MM.1S (cell line): ENCODE measurements at regions not wholly inside any gene's neighbourhood (a gene's known extent, or its start where the extent isn't known, plus 50 kb on each side); places are given as distances from the start of the nearest gene placed in this dataset.

Source experiments
- EZH2 ChIP-seq: fragments of 300-600 bp; sonication (generic); optimal IDR thresholded peaks from 2 replicates; pipeline ENCODE3; 2017; ENCODE audit warnings: low read depth, mild to moderate bottlenecking, antibody characterized with exemption, low read length, mixed read lengths
- EZH2phosphoT487 ChIP-seq: fragments of 300-600 bp; sonication (generic); IDR thresholded peaks from 2 replicates; pipeline ENCODE4 v1.6.1; 2018; ENCODE audit warnings: antibody characterized with exemption, low read length
- TF ChIP-seq, protein P1 (sequence below): fragments of 300-600 bp; sonication (generic); IDR thresholded peaks from 2 replicates; pipeline ENCODE4 v1.5.1; 2016; ENCODE audit warnings: antibody characterized with exemption, low read length, mixed read lengths

DNA sequence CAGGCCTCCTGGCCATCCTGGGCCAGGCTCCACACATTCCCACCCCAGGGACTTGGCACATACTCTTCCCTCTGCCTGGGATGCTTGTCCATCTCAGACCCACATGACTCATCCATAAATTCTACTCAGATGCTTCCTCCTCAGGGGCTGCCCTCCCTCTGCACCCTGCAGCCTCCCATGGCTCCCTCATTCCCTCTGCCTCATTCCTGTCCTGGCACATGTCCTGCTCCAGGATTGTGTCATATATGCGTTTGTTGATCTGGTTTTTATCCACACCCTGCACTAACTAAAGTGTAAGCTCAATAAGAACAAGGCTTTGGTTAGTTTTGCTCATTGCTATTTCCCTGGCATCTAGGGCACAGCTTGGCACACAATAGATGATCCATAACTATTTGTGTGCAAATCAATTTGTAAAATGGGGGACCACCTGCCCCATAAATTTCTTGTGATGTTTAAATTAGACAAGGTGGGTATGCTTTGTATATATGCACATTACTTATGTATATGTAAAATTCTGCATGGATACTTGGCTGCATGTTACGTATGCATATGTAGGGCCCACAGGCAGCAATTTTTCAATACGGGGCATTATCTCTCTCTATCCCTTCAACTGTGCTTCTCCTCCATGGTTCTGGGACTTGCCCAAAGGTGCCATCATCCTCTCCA, 191.4 kb downstream of the PTPRU start:
- TF ChIP-seq, protein P1, sequence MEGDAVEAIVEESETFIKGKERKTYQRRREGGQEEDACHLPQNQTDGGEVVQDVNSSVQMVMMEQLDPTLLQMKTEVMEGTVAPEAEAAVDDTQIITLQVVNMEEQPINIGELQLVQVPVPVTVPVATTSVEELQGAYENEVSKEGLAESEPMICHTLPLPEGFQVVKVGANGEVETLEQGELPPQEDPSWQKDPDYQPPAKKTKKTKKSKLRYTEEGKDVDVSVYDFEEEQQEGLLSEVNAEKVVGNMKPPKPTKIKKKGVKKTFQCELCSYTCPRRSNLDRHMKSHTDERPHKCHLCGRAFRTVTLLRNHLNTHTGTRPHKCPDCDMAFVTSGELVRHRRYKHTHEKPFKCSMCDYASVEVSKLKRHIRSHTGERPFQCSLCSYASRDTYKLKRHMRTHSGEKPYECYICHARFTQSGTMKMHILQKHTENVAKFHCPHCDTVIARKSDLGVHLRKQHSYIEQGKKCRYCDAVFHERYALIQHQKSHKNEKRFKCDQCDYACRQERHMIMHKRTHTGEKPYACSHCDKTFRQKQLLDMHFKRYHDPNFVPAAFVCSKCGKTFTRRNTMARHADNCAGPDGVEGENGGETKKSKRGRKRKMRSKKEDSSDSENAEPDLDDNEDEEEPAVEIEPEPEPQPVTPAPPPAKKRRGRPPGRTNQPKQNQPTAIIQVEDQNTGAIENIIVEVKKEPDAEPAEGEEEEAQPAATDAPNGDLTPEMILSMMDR: no peak
- TF ChIP-seq EZH2: no peak
- no peak for TF ChIP-seq EZH2phosphoT487
